Medulla oblongata (tissue), 1 donor: ENCODE measurements at regions not wholly inside any gene's neighbourhood (a gene's known extent, or its start where the extent isn't known, plus 50 kb on each side); places are given as distances from the start of the nearest gene placed in this dataset.
"Not testable (repeated sequence)": the region's sequence is repeated elsewhere in the genome, so short reads cannot be mapped to it uniquely, and the experiment has no call there.

Experiments used
- DNase-seq: peaks from one replicate; pipeline ENCODE4 v3.0.0-alpha.2; 2015; ENCODE audit errors: extremely low spot score

DNA sequence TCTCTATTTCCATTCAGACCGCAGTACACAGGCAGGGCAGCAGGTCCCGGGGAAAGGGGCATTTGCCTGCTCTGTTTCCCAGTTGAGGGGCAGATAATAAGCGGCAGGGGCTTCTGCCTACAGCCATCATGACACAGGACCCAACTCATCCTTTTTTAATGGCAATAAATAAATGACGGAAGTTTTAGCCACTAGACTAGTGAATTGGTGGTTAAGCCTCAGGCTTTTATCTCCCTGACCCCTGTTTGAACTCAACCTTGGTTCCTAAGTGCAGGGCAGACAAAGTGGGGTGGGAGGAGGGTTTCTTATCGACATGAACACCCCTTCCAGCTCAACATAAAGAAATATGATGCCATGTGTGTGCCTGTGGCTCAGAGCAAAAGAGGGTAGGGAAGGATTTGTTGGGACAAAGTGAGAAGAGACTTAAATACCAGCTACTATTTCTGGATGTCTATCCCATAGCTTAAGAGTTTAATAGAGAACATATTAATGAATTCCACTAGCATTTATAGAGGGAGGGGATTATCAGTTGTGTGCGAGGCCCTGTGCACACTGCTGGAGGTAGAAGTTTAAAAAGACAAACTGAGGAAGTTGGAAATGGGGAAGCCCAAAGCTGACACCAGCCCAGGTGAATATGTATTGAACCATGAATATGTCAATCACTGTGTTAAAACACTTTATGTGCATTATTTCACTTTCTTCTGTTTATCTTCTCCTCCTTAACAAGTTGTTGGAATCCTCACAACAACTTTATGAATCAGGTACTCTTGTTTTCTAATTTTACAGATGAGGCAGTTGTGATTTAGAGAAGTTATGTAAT is 939.4 kb downstream of the MCTP2 start:
- no peak for DNase-seq

DNA sequence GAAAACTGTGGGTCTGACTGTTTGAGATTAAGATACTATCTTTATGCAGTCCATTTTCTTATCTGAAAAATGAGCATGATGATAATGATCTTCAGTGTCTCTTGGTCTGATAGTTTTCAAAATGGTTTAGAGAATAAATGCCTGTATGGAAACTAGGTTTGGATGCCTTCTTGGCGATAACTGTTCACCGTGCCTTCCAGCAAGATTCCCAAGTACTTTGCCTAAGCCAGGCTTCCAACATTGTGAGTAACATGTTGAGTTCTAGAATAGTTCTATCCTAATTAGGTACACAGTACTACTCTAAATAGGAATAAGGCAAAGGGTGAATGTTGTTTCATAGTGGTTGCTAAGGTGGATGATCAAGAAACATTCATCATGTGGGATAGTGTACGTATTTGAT is 940.2 kb downstream of the MCTP2 start:
- no peak for DNase-seq

DNA sequence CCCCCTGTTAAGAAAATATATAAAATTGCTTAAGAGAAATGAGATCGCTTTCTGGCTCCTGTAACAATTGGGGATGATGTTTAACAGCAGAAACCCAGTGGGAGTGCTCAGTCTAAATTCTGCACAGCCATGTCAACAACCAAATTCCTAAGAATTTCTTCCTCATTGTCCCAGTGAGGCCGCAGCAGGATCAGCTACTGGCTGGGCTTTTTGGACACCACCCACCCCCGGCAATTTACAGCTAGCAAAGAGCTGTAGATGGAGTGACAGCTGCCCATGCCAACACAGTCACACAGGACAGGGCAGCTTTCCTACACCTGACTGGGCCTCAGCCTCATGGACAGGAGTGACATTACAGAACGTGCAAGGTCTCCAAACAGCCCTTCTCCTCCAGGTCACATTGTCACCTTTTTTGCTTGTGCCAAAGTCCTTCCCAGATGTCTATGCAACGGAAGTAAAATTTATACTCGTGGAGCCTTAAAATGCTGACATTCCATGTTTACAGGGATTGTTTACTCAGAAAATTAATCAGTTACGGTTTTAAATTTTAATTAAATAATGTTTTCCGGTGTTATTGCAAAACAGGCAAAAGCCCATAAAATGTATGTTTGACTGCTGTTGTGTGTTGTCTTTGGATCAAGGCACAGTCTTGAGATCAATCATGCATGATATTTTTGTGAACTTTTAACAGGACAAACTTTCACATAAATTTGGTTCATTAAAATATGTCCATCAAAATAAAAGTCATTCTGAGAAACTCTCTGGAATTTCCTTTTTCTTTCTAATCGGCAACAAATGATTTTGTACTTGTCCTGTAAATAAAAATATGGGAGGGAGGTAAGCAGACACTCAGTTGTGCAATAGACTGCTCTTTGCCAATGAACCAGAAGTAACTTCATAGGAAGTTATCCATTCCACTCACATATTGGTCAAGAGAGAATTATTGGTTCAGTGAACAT is 943.2 kb downstream of the MCTP2 start:
- no peak for DNase-seq

DNA sequence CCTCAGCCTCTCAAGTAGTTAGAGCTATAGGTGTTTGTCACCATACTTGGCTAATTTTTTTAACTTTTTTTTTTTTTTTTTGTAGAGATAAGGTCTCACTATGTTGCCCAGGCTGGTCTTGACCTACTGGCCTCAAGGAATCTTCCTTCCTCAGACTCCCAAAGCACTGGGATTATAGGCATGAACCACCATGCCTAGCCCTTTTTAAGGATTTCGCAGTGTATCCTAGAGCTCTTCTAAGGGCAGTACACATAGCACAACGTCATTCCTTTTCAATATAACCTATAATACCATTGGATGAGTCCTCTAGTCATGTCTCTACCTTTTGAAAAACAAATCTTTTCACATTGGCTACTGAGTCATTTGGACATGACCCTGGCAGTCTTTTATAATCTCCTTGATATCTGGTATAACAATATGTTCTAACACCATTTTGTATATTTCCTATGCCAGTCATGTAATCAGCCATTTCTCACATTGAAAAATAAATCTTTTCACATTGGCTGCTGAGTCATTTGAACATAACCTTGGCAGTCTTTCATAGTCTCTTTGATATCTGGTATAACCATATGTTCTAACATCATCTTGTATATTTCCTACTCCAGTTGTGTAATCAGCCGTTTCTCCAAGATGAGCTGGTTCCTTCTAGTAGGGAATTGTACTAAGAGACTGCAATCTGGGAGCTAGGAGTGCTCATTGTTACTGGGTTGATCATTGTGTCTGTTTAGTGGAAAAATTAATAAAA is 944.7 kb downstream of the MCTP2 start:
- DNase-seq: no peak

- no peak for DNase-seq
Measured at GRCh38 chr15:95176794-95177577, 945.6 kb downstream of the MCTP2 start.

DNA sequence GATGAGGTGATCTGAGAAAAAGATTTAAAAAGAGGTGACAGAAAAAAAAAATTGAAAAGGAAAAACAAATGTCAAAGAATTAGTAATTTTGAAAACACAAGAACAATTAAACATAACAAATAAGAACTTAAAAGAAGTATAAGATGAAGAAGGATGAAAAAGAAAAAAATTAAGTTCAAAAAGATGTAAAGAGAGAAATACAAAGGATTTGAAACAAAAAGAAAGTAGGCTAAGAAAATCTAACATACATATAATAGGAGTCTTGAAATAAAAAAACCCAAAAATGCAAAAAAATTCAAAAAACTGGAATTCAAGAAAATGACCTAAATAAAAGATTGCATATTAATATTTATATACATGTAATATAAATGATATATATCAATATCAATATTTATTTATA is 949.2 kb downstream of the MCTP2 start:
- no peak for DNase-seq

DNA sequence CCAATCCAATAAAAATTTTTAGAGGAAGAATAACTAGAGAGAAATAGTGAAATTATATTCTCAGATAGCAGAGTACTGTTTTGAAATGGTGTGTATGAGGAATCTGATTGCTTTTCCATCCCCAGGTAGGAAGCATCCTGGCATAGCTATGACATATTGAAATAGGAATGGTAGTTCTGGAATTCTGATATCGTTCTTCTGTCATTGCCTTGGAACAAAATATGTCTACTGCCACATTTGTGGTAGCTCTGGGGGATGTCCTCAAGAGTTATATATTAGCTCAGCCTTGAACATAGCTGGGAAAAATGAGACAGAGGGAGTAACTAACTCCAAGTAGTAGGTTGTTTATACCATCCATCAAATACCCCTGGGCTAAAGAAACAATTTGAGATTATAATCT is 950.7 kb downstream of the MCTP2 start:
- no peak for DNase-seq

DNA sequence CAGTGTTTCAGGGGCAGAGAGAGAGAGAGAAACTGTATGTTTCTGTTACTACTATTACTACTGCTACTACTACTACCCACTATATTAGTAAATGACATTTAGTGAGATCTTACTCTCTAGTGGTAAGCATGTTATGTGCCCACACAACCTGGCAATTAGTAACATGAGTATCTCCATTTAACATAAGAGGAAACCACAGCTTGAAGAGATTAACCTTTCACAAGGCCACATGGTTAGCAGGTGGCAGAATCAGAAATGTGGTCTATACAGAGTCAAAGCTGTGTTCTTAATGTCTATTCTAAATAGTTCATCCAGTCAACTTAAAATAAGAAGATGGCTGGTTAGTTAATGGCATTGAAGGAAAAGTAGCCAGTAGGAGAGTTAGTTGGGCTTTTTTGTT is 961.6 kb downstream of the MCTP2 start:
- no peak for DNase-seq

DNA sequence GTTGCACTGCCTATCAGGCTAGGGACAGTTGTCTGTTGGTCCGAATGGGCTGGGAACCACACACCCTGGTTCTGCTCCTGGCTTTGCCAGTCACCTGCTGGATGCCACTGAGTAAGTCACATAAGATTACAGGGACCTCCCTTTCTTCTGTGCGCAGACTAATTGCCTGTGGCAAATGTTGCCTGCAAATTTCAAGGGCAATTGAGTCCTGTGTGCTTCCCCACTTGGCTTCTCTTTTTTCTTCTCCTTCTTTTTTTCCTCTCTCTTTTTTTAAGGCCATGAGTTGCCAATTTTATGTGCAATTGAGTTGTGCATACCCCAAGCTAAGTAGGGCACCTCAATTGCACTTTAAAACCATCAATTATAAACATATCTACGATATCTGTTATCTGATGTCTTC is 963.4 kb downstream of the MCTP2 start:
- no peak for DNase-seq

DNA sequence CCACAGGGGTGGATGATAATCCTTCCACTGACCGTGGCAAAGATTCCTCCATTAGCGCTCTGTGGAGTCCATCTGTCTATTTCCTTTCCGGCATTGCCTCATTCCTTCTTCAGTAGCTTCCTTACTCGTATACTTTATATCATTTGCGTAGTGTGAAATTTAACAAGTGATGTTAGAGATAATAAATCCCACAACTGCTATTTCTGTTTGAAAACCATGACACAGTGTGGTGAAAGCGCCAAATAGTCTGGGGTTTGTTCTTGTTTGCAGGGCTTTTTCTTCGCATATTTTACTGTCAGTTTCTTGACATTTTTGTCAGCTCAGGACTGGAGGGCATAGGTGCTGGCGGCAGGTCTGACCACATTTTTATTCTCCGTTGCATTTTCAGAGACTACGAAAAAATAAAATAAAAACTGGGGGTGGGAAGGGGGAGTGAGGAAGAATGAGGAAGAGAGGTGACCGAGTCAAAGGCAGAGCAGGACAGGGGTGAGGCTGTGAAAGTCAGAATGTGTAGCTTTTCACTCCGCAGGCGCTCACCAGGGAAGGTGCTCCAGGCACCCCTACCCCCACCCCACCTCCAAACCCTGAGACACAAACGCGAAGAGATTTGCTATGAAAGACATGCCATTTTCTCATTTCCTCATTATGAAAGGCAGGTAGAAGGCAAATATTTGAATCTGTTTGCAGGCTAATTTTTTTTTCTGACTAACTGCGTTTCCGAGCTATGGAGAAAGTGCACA is 965.0 kb downstream of the MCTP2 start:
- no peak for DNase-seq

DNA sequence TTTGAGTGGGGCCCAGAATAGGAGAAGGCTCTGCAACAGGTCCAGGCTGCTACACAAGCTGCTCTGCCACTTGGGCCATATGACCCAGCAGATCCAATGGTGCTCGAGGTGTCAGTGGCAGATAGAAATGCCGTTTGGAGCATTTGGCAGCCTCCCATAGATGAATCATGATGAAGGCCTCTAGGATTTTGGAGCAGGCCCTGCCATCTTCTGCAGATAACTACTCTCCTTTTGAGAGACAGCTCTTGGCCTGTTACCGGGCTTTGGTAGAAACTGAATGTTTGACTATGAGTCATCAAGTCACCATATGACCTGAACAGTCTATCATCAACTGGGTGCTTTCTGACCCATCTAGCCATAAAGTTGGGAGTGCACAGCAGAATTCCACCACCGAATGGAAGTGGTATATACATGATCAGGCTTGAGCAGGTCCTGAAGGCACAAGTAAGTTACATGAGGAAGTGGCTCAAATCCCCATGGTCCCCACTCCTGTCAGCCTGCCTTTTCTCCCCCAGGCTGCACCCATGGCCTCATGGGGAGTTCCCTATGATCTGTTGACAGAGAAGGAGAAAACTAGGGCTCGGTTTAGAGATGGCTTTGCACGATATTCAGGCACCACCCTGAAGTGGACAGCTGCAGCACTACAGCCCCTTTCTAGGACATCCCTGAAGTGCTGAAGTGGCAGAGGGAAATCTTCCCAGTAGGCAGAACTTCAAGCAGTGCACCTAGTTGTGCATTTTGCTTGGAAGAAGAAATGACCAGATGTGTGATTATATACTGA is 971.4 kb downstream of the MCTP2 start:
- no peak for DNase-seq

DNA sequence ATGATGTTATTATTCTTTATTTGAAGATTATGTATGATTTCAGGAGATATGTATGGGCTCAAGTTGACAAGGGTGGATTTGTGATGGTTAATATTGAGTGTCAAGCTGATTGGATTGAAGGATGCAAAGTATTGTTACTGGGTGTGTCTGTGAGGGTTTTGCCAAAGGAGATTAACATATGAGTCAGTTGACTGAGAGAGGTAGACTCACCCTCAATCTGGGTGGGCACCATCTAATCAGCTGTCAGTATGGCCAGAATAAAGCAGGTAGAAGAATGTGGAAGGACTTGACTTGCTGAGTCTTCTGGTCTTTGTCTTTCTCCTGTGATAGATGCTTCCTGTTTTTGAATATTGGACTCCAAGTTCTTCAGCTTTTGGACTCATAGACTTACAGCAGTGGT is 973.7 kb downstream of the MCTP2 start:
- no peak for DNase-seq

GRCh38 chr15:95205830-95206229 is 974.5 kb downstream of the MCTP2 start:
- not testable (repeated sequence) for DNase-seq

GRCh38 chr15:95208071-95208470 is 976.7 kb downstream of the MCTP2 start:
- no peak for DNase-seq

DNA sequence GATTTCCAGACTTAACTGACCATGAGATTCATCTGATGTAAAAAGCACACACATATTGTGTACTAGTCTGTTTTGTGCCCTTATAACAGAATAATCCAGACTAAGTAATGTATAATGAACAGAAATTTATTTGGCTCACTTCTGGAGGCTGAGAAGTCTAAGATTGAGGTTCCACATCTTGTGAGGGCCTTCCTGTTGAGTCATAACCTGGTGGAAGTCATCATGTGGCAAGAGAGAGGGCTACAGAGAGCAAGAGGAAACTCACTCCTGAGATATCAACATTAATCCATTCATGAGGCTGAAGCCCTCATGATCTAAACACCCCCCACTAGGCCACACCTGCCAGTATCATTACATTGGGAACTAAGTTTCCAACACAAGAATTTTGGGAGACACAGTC is 977.6 kb downstream of the MCTP2 start:
- DNase-seq: no peak

DNA sequence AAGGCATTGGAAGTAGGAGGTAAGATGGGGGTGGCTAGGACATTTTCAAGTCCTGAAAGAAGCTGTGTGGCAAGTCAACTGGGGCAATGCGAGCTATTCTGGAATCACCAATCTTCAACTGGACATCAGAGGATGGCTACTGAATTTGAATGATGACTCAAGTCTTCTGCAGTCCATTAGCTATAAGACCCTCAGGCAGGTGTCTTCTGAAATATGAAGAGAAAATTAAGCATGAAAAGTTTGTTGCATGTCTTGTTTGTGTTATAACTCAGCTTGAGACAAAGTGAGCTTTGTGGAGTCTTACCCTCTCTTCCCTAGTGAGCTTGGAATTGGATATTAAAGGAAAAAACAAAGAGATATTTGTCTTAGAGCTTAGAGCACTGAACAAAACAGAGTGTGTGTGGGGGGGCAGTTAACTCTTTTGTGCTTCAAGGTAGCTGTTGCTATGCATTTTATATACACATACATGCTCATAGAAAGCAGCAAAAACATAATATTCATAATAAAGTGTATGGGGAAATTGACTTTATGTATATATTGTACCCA is 979.1 kb downstream of the MCTP2 start:
- DNase-seq: peak; percentile 12

DNA sequence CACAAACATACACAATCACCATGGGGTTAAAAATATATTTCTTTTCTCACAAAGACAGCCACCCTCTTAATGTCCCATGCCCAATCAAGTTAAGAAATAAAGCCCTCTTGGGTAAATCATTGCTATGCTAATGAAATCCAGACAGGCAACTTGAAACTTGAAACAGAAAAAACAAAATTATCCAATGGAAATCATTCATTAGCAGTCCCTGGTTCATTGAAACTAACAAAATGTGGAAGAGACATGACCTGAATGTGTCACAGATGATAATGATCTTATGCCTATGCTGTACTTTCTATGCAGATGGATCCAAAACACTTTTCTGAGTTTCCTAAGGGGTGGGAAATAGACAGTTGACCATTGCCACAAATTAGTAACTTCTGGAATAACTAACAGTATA is 983.7 kb downstream of the MCTP2 start:
- no peak for DNase-seq

GRCh38 chr15:95226835-95227234 is 995.5 kb downstream of the MCTP2 start:
- no peak for DNase-seq

GRCh38 chr15:95227235-95227634 is 995.9 kb downstream of the MCTP2 start:
- DNase-seq: no peak
